Gastroesophageal sphincter (tissue), 4 donors: ENCODE measurements at regions not wholly inside any gene's neighbourhood (a gene's known extent, or its start where the extent isn't known, plus 50 kb on each side); places are given as distances from the start of the nearest gene placed in this dataset.
"Not testable (repeated sequence)": the region's sequence is repeated elsewhere in the genome, so short reads cannot be mapped to it uniquely, and the experiment has no call there.

Experiments used
- ATAC-seq: fragments of 150-250 bp; one replicate; pipeline ENCODE4 v1.9.1; 2016; ENCODE audit warnings: mild to moderate bottlenecking, moderate library complexity
- H3K27ac ChIP-seq, 4 donors: fragments of 200-600 bp; sonication (generic) in 3 of 4; 1 replicate in 3 of 4; 2 replicates in 1 of 4; pipeline ENCODE4 v1.5.1; 2016 to 2019
- H3K27me3 ChIP-seq: fragments of 200-600 bp; sonication (generic); one replicate; pipeline ENCODE4 v1.5.1; 2019
- H3K36me3 ChIP-seq, 2 donors: fragments of 200-600 bp; sonication (generic); one replicate each; pipeline ENCODE4 v1.5.1; 2019; ENCODE audit warnings: control low read depth in 1 of 2
- H3K4me1 ChIP-seq, 3 donors: fragments of 200-600 bp; sonication (generic); 1 replicate in 2 of 3; 2 replicates in 1 of 3; pipeline ENCODE4 v1.5.1; 2016 to 2019; ENCODE audit warnings: control low read depth in 2 of 3
- H3K4me3 ChIP-seq, 2 donors: fragments of 200-600 bp; sonication (generic); one replicate each; pipeline ENCODE4 v1.5.1; 2019; ENCODE audit warnings: mild to moderate bottlenecking in 1 of 2, moderate library complexity in 1 of 2
- H3K9me3 ChIP-seq, 3 donors: fragments of 200-600 bp; sonication (generic); one replicate each; pipeline ENCODE4 v1.5.1; 2017 to 2019; ENCODE audit warnings: control low read depth in 2 of 3
- EP300 ChIP-seq: sonication (generic); formaldehyde crosslinking; IDR thresholded peaks from one replicate; pipeline ENCODE4 v1.6.1; 2017; ENCODE audit warnings: antibody characterized with exemption, mild to moderate bottlenecking
- POLR2A ChIP-seq, 2 donors: fragments of 450-650 bp; IDR thresholded peaks; one replicate each; pipeline ENCODE4 v1.6.1; 2017; ENCODE audit warnings: antibody characterized with exemption in 2 of 2, mild to moderate bottlenecking in 2 of 2, moderate library complexity in 1 of 2
- POLR2AphosphoS5 ChIP-seq: sonication (generic); formaldehyde crosslinking; IDR thresholded peaks from one replicate; pipeline ENCODE4 v1.6.1; 2017; ENCODE audit warnings: antibody characterized with exemption
- WGBS, 2 donors: methylation state at CpG; one replicate each; pipeline ENCODE4 v1.1.5; 2018; ENCODE audit warnings: low coverage in 1 of 2; 5-methylcytosine and 5-hydroxymethylcytosine counted together
- TF ChIP-seq, protein P1 (sequence below), 4 experiments: fragments of 200-600 bp in 2 of 4; fragments of 450-650 bp in 2 of 4; sonication (generic) in 1 of 4; IDR thresholded peaks; one replicate each; pipeline ENCODE4 v1.5.1; 2017 to 2019; ENCODE audit warnings: antibody characterized with exemption in 4 of 4, mild to moderate bottlenecking in 2 of 4, moderate library complexity in 2 of 4

DNA sequence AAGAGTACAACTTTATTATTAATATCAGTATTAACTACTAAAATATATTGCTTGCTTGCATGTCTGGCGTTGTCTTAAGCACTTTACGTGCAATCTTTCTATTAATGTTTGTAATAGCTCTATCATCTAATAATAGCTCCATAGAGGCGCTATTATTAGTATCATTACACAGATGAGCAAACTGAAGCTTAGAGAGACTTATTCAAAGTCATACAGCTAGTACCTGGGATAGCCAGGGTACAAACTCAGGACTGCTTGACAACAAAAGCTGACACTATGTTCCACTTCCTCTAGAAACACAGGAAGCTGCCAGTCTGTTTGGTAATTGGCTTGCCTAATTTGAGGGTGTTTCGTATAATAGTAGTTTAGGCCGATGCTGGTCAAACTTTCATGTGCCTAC, 523.2 kb downstream of the RMST start:
- ATAC-seq = no peak
- TF ChIP-seq POLR2AphosphoS5 = no peak
- TF ChIP-seq, protein P1, sequence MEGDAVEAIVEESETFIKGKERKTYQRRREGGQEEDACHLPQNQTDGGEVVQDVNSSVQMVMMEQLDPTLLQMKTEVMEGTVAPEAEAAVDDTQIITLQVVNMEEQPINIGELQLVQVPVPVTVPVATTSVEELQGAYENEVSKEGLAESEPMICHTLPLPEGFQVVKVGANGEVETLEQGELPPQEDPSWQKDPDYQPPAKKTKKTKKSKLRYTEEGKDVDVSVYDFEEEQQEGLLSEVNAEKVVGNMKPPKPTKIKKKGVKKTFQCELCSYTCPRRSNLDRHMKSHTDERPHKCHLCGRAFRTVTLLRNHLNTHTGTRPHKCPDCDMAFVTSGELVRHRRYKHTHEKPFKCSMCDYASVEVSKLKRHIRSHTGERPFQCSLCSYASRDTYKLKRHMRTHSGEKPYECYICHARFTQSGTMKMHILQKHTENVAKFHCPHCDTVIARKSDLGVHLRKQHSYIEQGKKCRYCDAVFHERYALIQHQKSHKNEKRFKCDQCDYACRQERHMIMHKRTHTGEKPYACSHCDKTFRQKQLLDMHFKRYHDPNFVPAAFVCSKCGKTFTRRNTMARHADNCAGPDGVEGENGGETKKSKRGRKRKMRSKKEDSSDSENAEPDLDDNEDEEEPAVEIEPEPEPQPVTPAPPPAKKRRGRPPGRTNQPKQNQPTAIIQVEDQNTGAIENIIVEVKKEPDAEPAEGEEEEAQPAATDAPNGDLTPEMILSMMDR (IDR thresholded peaks at IDR 0.05) = no peak
- TF ChIP-seq POLR2A (IDR thresholded peaks at IDR 0.05) = no peak
- no peak for TF ChIP-seq EP300
- Histone ChIP-seq H3K36me3 (no peaks in the 10 kb centered on the region), H3K4me3 (no peak overlapping the region), H3K9me3 (peaks cover 0 to 3% (median 0%) of the 10 kb centered on the region in 3 donors), H3K4me1 (peaks cover 0 to 6% (median 0%) of the 10 kb centered on the region in 3 donors), H3K27ac (no peak overlapping the region), H3K27me3 (no peaks in the 10 kb centered on the region)
- WGBS, 2 donors = 76 to 79% methylated on average over 5 of the region's 5 CpGs

DNA sequence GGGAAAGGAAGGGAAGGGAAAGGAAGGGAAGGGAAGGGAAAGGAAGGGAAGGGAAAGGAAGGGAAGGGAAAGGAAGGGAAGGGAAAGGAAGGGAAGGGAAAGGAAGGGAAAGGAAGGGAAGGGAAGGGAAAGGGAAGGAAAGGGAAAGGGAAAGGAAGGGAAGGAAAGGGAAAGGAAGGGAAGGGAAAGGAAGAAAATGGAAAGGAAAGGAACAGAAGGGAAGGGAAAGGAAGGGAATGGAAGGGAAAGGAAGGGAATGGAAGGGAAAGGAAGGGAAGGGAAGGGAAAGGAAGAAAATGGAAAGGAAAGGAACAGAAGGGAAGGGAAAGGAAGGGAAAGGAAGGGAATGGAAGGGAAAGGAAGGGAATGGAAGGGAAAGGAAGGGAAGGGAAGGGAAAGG, 526.0 kb downstream of the RMST start:
- H3K9me3 ChIP-seq = peaks cover 0 to 11% (median 0%) of the 10 kb centered on the region in 3 donors
- not testable (repeated sequence) for H3K4me3 ChIP-seq, H3K27ac ChIP-seq, ATAC-seq, H3K27me3 ChIP-seq, H3K36me3 ChIP-seq, H3K4me1 ChIP-seq

GRCh38 chr12:97989366-97989940, 525.9 kb upstream of the TMPO start:
- no peak overlapping the region for H3K4me3 ChIP-seq
- H3K4me1 ChIP-seq = peaks cover 0 to 6% (median 0%) of the 10 kb centered on the region in 3 donors
- no peak overlapping the region for H3K27ac ChIP-seq
- TF ChIP-seq POLR2A (IDR thresholded peaks at IDR 0.05) (no peak), POLR2AphosphoS5 (no peak), EP300 (no peak)
- TF ChIP-seq, protein P1 (IDR thresholded peaks at IDR 0.05) = no peak
- H3K36me3 ChIP-seq = no peaks in the 10 kb centered on the region
- peaks cover 0 to 11% (median 0%) of the 10 kb centered on the region in 3 donors for H3K9me3 ChIP-seq
- H3K27me3 ChIP-seq = no peaks in the 10 kb centered on the region
- no peak for ATAC-seq

DNA sequence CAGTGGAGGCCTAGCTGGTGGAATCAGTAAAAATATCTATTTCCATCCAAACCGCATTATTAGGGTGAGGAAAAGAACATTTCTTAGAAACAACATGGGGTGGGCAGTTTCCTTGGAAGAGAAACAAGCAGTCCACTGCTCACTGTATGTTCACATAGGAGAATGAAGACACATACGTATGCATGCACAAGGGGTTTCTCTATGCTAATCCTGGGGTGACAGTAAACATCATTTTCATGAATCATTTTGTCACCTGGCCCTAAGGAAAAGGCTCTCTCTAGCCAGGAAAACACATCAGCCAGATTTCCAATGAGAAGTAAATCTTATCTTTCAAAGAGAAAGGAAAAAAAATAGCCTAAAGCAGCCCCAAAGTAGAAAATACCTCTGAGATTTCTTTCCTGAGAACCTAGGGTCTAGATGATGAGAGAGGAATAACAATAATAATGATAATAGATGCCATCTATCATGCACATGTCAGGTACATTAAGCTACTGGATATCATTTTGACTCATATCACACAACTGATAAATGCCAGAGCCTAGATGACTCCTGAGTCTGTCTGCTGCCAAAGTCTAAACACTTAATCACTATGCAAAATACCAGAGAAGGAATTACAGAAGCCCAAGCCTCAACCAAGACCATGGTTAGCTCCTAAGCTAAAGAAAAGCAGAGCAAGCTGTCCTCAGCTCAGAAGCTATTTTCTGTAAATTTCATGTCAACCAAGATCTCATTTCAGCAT, 520.5 kb upstream of the TMPO start:
- no peak overlapping the region for H3K4me3 ChIP-seq
- peaks cover 0 to 11% (median 0%) of the 10 kb centered on the region in 3 donors for H3K9me3 ChIP-seq
- H3K36me3 ChIP-seq = no peaks in the 10 kb centered on the region
- H3K27me3 ChIP-seq = no peaks in the 10 kb centered on the region
- H3K27ac ChIP-seq = no peak overlapping the region
- no peaks in the 10 kb centered on the region for H3K4me1 ChIP-seq
- TF ChIP-seq, protein P1 (IDR thresholded peaks at IDR 0.05) = no peak
- no peak for TF ChIP-seq POLR2A (IDR thresholded peaks at IDR 0.05)
- TF ChIP-seq EP300 = no peak
- TF ChIP-seq POLR2AphosphoS5 = no peak
- ATAC-seq = no peak
- 77 to 83% methylated on average over 1 to 2 of the region's 2 CpGs for WGBS, 2 donors

DNA sequence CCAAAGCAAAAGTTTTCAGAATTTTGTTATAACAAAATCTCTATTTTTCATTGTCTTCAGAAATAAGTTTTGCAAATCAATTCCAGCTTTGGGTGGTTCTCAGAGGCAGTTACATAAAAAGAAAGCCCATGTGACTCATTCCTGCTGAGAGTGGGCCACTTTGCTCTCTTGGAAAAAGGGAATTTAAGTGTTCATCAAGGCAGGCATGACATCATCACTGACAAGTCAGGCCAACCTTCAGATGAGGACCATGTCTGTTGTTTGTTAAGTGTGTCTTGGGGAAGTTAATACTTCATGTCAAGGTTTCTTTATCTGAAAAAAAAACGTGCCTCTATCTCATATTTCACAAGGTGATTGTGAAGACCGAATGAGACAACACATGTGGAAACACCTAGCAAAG, 519.8 kb upstream of the TMPO start:
- TF ChIP-seq POLR2A (IDR thresholded peaks at IDR 0.05) = no peak
- no peak for TF ChIP-seq EP300
- TF ChIP-seq, protein P1 (IDR thresholded peaks at IDR 0.05) = no peak
- TF ChIP-seq POLR2AphosphoS5 = no peak
- WGBS, 2 donors = 40 to 50% methylated on average over 2 of the region's 2 CpGs

More for the DNA sequence above, 519.8 kb upstream of the TMPO start:
- H3K27me3 ChIP-seq = no peaks in the 10 kb centered on the region
- peaks cover 0 to 11% (median 0%) of the 10 kb centered on the region in 3 donors for H3K9me3 ChIP-seq
- H3K4me3 ChIP-seq = no peak overlapping the region
- no peak overlapping the region for H3K27ac ChIP-seq
- H3K4me1 ChIP-seq = no peaks in the 10 kb centered on the region
- no peaks in the 10 kb centered on the region for H3K36me3 ChIP-seq
- no peak for ATAC-seq
